NCI-H1105 treated with DMSO at 0.1 percent for 48 hours (cell line): ENCODE measurements at regions not wholly inside any gene's neighbourhood (a gene's known extent, or its start where the extent isn't known, plus 50 kb on each side); places are given as distances from the start of the nearest gene placed in this dataset.
A peak's percentile ranks its signal among the peaks of the same experiment; 100 is the strongest.
"Not testable (repeated sequence)": the region's sequence is repeated elsewhere in the genome, so short reads cannot be mapped to it uniquely, and the experiment has no call there.

Experiments used
- DNase-seq: peaks from one replicate; lab custom pipeline; 2025; lab: John Stamatoyannopoulos, UW

DNA sequence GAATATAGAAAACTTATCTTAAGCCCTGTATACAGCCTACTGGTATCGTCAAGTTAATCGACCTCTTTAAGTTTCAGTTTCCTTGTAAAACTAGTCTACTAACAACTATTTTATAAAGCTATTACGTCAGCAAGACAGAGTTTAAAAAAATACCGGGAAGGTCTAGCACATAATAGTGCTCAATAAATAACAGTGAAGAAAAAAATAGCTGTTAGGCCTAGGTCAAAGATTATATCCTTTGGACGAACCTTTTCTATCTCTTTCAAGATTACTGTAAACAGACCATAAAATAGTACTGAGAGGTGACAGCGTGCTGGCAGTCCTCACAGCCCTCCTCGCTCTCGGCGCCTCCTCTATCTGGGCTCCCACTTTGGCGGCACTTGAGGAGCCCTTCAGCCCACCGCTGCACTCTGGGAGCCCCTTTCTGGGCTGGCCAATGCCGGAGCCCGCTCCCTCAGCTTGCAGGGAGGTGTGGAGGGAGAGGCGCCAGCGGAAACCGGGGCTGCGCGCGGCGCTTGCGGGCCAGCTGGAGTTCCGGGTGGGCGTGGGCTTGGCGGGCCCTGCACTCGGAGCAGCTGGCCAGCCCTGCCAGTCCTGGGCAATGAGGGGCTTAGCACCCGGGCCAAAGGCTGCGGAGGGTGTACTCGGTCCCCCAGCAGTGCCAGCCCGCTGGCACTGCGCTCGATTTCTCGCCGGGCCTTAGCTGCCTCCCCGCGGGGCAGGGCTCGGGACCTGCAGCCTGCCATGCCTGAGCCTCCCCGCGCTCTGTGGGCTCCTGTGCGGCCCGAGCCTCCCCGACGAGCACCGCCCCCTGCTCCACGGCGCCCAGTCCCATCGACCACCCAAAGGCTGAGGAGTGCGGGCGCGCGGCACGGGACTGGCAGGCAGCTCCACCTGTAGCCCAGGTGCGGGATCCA, 119.1 kb upstream of the HSF2 start:
- DNase-seq: not testable (repeated sequence)

DNA sequence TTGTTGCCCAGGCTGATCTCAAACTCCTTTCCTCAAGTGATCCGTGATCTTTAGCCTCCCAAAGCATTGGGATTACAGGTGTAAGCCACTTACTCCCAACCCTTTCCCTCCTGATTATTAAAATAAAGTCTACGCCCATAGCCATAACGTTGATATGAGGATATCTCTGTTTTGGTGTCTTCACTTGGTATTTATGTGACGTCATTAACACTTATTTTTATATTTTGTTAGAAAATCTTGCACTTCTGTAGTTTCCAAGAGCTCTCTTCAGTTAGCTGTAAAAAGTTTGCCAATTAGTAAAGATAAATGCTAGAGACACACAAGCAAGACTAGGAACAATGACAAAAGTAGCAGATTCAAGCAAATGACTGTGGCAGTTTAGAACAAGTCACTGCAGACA, 115.6 kb upstream of the HSF2 start:
- no peak for DNase-seq

DNA sequence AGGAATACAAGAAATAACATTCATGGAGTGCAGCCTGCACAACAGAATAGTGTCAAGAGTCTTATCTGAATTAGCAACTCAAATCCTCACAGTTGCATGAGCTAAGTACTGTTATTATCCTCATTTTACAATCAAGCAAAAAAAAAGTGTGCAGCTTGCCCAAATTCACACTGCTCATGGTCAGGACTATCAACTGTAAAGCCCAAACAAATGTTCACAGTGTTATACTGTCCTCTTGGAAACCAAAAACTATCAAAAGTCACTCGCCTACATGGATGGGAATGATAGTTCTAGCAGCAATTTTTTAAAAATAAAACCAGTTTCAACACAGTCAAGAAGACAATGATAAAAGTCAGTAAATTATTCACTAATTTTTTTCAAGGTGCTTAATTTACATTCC, 114.6 kb upstream of the HSF2 start:
- no peak for DNase-seq

DNA sequence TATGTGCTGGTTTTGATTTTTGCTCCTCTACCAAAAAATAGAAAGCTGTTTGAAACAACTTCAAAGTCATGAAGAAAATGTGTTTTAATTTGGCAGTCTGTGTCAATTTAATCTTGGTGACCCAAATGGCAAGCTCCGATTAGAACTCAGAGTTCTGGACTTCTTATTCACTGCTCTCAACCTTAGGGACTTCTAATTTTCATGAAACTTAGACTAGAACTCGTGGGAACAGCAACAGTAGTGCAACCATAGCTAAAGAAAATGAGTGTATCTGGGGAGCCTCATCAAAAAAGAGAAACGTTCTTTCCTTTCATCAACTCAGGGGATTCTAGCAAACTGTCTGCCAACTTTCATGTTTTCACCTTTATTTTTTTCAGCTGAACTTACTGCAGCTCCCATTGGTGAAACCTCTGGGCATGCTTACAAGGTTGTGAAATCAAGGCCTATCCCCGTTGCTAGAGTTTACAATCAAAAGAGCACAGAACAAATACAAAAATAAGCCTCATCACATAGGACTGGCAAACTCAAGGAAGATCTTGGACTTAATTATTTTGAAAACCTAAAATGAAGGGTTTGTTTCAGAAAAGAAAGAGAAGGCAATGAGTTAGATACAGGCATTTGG, 114.0 kb upstream of the HSF2 start:
- no peak for DNase-seq

DNA sequence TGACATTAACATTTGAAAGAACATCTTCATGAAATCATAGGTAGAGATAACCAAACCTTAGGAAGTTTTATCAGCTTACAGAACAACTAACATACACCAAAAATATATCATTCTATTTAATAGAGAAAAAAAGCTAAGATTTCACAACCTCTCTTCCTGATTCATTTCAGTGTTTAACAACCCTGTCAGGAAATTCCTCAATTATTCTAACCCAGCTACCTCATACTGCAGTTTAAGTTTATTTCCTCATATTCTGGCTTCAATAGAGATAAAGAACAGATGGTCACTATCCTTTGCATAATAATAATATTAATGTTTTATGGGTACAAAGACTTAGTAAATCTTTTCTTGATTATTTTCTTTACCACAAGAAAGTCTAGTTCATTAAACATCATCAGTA, 112.9 kb upstream of the HSF2 start:
- no peak for DNase-seq

DNA sequence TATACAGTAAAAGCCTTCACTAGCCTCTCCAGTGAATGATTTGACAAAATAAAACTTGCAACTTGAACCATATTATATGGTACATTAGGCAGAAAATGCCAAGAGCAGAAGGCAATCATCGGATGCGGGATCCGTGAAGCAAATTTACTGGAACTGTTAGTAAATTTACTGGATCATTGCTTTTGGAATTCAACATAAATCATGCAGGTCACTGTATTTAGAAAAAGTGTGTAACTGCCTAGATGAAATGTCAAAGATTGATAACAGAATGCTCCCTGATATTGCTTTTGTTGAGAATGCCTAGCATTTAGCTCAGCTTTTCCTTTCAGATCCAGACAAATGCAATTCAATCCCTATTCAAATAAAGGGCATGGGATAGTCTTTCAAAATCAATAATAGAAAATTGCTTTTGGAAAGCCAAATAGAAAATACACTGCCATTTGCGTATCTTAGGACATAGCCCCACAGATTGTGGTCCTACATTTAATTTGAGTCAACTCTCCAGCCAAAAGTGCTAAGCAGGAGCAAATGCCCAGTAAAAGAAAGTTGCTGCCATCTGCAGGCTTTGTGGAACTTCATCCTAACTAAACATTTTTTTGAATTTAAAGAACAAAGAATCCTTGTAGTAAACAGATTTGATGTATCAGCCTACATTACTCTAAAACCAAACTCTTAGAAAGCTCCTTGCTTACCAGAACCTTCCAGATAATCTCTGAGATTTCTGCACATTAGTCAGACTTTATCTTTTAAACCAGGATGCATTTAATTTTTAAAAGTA, 109.5 kb upstream of the HSF2 start:
- peak; percentile 62 for DNase-seq

DNA sequence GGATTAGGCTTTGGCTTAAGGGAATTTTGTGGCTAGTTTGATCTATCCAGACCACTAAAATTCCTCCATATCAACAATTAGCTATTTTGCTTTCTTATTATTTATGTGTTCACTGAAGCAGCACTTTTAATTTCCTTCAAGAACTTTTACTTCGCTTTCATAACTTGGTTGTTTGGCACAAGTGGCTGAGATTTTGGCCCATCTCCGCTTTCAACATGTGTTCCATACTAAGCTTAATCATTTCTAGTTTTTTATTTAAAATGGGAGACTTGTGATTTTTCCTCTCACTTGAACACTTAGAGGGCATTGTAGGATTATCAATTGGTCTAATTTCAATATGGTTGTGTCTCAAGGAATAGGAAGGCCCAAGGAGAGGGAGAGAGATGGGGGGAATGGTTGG, 102.4 kb upstream of the HSF2 start:
- no peak for DNase-seq

DNA sequence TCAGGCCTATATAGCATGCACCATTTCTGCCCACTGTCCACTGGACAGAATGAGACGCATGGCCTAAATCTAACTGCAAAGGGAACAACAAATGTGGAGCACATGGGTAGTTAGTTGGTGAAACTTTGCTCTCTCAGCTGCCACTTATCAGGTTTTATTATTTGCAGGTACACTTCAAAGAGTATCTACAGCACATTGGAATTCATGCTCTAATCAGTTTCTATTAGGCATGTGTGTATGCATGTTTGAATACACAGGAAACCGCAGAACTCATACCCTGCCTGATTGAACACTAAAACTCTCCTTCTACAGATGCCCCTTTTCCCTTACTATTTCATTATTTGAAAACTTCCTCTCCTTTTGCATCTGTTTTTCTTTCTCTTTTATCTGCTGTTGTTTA, 97.4 kb upstream of the HSF2 start:
- no peak for DNase-seq

DNA sequence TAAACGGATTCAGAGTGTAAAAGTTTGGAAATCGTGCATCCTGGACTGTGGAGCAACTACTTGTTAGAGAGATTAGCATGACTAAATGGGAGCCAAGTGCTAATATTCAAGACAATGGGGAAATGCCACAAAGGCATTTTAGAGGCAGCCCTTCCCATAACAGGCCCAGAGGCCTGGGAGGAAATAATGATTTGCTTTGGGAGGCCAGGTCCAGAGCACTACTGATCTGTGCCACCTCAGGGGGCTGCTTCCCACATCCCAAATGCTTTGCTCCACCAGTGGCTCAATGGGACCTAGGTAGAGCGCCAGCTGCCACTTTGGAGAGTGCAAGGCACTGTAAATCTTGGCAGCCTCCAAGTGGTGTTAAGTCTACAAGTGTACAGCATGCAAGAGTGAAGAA, 91.9 kb upstream of the HSF2 start:
- DNase-seq: no peak

DNA sequence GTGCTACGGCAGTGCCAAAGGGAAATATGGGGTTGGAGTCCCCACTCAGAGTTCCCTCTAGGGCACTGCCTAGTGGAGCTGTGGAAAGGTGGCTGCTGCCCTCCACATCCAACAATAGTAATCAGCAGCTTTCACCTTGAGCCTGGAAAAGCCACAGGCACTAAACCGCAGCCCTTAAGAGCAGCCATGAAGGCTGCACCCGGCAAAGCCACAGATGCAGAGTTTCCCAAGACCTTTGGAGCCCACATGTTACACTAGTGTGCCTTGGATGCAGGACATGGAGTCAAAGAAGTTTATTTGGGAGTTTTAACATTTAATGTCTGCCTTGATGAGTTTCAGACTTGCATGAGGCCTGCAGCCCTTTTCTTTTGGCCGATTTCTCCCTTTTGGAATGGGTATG, 91.4 kb upstream of the HSF2 start:
- no peak for DNase-seq

DNA sequence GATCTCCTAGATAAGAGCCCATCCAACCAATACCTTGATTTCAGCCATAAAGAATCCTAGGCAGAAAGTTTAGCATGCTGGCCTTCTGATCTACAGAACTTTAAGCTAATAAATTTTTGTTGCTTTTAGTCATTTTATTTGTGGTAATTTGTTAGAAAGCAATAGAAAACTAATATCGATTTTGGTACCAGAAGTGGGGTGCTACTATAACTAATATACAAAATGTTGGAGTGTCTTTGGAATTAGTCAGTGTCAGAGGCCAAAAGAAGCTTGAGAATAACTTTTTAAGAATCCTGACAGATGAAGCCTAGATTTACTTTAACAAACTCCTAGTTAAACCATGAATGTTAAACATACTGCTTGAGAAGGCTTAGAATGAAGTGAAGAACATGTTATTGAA, 83.6 kb upstream of the HSF2 start:
- DNase-seq: no peak

DNA sequence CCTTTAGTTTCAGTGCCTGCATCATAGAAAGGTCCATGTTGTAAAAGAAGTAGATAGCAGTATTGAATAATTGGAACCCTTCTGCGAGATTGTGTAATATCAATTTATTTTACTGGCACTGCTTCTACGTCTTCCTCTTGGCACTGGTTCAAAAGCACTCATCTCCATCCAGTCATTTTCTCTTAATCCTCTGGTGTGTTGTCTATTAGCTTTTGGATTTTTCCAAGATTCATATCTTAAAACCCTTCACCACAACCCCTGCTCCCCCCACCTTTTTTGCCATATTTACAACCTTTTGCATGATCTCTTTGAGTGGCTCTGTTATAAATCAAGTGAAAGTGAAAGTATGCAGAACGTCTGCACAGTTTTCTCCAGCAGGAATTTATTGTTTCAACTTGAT, 76.6 kb upstream of the HSF2 start:
- DNase-seq: peak; percentile 70

DNA sequence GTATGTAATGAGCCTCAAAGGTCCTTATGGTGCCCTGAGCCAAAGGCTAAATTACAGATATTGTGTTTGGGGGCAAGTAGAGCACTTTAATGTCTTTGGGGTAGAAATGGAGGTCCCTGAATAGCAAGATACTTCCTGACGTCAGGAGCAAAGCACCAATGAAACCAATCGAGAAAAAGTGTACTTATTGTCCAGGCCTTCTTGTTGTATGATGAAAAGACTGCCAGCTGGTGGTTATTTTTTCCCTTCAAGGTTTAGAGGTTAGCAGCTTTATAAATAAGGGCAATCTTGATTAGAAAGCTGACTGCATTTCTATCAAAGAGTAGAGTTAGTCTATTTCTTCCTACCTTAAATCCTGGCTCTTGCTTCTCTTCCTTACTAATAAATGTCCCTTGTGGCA, 76.1 kb upstream of the HSF2 start:
- no peak for DNase-seq

DNA sequence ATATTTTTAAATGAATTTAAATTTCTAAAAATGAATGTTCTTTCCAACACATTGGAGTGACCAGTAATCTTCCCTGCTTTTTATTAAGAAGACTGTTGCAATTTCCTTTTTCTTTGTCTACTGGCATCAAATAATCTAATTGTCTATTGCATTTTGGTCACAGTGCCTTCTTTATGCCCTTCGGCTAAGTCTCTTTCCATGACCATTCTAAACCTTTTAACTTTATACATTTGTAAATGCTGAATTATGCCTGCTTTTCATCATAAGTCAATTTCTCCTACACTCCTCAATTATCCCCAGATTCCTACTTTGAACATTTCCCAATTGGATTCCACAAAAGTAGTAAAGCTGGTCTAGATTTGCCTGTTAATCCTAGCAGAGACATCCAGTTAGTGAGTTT, 69.1 kb upstream of the HSF2 start:
- no peak for DNase-seq

DNA sequence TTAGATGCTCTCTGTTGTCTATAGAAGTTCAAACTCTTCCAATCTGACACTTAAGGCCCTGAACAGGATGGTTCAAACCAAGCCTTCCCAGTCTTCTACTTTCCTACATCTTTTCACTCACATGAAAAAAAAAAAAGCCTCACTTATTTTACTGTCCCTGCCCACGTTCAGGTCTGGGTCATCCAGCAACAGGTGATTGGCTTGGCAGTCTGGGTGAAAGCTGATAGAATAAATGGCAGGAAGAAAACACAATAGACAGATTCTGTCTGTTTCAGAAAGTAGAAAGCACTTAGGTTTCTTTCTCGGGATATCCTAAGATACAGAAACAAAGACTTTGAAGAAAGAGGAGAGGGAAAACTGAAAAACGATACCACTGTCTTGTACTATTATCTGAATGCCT, 61.8 kb upstream of the HSF2 start:
- no peak for DNase-seq

DNA sequence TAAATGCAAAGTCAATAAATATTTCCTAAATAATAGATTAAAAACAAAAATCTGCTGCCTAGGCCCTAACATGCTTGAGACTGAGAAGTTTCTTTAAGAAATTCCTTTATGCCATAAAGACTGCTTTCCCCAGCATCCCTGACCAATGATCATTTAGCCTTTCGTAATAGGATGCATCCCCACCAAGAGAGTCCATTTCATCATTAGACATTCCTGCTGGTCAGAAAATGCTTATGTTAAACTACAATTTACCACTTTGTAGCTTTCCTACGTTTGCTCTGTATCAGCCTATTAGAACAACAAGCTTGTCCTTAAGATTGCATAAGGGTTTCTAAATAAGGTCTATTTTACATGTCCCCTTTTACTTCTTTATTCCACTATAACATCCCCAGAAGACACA, 59.8 kb upstream of the HSF2 start:
- no peak for DNase-seq

DNA sequence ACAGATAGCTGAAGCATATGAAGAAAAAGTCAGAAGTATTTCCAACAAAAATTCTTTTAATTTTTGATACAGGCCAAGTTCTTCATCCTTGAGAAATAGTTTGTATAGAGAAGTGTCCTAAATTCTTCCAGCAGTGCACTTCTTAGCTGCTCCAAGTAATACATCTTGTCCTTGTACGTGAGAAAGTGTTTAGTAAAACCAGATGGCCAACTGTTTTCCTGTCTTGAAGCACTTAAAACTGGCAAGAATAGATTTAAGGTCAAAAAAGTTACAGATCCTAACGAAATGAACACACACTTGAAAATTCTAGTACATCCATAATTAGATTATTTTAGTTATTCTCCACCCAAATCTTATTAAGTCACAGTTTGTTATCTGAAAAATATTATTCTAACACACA, 52.2 kb upstream of the HSF2 start:
- DNase-seq: no peak

DNA sequence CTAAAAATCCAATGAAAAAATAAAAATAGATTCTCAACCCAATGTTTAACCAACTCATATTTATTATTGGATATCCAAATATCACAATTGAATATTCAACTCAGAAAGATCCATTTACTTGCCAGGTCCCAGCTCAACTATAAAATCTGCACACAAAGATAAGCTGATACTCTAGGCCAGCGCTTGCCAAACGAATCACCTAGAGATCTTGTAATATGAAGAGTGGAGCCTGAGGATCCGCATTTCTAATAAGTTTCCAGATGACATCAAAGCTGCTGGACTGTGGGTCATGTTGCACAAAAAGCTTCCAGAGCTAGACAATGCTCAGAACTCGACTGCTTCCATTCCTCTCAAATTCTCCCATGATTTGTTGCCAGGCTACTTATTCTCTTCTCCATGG, 51.7 kb upstream of the HSF2 start:
- DNase-seq: no peak
